ENCODE measurements at regions not wholly inside any gene's neighbourhood (a gene's known extent, or its start where the extent isn't known, plus 50 kb on each side); places are given as distances from the start of the nearest gene placed in this dataset.
A peak's percentile ranks its signal among the peaks of the same experiment; 100 is the strongest.

DNA sequence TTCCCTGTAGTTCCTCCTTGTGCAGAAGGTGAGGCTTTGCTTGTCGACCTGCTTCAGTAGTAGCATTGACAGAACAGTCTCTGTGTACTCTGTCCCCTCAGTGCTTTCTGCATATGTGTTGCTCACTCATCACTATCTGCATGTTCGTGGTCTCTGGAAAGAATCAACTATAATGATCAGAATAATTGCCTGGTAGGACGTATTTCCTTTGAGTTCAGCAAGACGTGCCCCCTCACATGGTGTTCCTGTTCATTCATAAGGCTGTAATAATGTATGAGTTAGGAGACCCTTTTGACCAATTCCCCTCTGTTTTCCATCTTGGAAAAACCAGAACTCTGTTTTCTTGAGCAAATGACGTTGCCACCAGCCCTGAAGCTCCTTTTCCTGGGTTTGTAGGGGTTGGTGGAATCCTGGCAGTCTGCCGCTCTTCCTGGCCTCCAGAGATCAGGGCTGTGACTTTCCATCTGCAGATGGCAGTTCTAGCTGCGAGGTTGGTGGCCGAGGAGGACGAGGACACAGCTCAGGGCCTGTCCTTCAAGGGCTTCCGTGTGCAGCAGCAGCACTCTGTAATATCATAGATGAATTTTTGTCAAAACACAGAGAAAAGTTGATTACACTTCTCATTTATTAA lies 61.9 kb downstream of the EXOSC2 start:
- no peak for DNase-seq

GRCh38 chr9:130756037-130756436 lies 62.5 kb downstream of the EXOSC2 start:
- DNase-seq = peak; percentile 23 to 34

GRCh38 chr9:130756455-130757152 lies 63.0 kb downstream of the EXOSC2 start:
- DNase-seq = peak in 1 of 2 donors; percentile 30

DNA sequence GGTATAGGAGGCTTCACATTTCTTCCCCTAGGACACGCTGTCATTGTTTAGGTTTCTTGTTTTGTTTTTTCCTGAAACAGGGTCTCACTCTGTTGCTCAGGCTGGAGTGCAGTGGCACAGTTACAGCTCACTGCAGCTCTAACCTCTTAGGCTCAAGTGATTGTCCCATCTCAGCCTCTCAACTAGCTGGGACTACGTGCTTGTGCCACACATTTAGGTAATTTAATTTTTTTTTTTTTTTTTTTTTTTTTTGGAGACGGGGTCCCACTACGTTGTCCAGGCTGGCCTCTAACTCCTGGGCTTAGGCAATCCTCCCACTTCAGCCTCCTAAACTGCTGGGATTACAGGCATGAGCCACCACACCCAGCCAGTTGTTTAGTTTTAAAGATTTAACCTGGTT lies 66.2 kb downstream of the EXOSC2 start:
- no peak for DNase-seq

DNA sequence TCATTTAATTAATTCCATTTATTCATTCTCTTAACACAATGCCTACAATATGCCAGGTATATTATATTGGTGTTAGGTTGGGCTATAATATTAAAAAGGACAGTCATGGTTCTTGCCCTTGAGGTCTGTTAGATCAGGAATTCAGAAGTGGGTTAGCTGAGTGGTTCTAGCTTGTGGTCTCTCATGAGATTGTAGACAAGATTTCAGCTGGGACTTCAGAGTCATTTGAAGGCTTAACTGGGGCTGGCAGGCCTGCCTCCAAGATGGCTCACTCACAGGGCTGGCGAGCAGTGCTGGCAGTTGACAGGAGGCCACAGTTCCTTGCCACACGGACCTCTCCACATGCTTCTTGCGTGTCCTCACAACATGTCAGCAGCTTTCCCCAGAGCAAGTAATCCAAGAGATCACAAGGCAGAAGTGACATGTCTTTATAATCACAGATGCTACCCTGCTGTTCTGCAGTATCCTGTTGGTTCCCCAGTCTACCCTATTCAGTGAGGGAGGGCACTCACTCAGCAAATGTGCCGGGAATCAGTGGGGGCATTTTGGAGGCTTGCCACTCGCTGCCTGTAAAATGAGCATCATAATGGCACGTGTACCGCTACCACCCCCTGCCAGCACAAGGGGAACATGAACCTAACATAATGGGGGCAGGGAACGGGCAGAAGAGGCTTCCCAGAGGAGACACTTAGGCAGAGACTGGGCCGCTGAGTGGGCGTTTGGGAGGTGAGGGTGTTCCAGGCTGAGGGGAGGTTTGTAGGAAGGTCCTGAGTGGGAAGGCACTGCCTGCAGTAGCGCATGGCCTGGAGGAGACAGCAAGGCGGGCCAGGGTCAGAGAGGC lies 70.0 kb downstream of the EXOSC2 start:
- DNase-seq = no peak

DNA sequence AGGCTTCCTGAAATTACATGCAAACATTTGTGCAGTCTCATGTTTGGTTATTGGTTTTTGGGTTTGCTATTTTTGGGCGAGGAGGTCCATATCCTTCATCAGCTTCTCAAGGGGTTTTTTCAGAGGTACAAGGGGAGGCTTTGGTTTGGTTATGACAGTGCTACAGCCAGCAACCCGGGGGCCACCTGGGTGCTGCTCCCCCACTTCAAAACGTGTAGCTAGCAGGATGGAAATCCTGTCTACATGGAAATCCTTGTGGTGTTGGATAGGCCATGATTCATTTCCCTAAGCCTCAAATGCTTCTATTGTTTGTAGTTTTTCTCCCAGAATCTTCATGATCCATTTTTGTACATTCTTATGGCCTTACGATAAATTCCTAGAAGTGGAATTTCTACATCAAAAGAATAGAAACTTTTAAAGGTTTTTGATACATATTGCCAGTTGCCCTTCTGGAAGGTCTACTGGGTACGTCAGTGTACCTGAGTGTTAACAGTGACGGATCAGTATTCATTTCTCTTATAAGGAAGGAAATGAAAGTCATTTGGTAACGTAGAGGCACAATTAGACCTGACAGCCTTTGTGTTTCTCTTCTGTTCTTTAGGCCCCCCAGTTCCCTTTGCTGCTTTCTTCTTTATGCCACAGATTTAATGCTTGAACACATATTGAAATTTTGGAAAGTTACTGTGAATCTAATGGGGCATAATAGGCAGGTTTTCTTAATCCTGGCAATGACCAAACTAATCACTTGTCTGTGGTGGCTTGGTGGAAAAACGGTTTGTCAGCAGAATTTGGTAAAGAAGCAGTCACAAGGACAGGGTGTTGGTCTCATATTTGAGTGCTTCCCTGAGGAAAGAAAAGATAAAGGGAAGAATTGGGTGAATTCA lies 69.7 kb upstream of the ABL1 start:
- no peak for DNase-seq

DNA sequence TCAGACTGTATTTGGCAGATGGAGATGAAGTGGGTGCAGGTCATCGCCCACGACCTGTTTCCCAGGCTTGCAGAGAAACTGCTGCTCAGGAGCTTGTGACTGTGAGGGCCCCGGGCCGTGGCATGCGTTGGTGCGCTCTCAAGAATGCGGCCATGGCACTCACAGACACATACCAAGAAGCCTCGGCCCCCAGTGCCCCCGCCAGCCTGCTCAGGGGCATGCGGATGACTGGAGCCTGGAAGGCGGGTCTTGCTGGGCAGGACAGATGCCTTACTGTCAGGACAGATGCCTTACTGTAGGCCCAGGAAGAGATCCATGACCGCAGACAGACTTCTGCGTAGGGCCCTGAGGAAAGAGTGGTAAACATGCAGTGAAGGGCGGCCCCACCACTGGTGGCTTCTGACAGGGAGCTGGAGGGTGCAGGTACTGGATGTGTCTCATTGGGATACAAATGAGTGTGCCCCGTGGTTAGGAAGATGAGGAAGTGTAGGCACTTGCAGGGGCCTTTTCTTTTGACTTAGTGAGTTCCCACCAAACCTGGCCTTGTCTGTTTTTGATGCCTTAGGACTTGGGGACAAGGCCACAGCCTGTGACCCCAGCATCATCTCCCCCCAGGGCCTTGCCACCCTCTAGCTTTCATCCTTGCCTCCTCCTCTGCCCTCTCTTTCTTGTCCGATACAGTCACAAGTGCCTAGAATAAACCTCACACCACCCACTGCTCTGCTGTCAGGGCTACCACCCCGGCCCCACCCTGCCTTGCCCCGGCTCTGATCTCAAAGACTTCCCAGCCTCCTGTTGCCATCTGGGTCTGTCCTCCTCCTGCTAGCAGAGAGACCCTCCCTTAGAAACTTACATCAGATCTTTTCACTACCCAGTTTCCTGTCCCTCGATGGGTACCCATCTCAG lies 68.8 kb upstream of the ABL1 start:
- DNase-seq = no peak

GRCh38 chr9:130766927-130767307 lies 68.1 kb upstream of the ABL1 start:
- peak in 1 of 2 donors; percentile 13 for DNase-seq

DNA sequence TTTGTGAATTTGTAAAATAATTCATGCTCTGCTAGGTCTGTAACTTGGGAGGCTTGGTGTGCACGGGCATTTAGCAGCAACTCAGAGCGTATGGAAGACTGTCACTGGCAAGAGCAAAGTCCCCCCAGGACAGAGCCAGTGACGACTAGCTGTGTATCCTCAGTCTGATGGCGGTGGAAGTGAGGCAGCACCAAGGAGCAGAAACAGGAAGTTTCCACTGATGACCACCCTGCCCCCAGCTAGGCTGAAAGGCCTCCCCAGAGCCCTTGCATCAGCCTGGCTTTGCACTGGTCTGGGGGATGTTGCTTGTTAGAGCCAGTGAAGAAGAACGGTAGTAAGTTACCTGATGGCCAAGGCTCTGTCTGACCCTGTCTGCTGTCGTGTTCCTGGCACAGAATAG lies 66.8 kb upstream of the ABL1 start:
- DNase-seq = peak; percentile 59 to 61

DNA sequence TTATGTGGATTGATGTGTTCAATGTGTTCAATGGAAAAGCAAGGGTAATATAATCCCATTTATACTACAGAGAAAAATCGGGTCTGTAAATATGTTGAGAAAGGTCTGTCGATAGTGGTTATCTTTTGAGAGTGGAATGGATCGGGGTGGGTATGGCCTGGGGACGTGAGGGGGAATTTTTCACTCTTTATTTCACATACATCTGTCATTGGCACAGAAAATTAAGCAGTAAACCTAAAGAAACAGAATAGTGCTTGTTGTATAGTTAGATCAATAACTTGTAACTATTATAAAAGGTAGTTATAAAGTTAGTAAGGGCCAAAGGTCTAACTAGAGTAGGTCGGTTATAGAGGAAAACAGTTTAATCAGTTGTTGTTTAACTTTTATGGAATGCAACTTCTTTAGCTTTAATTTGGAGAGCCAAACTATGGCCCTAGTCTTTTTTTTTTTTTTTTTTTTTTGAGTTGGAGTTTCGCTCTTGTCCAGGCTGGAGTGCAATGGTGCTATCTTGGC lies 66.1 kb upstream of the ABL1 start:
- no peak for DNase-seq

- DNase-seq = no peak
Measured at GRCh38 chr9:130770093-130770492, 65.0 kb upstream of the ABL1 start.

GRCh38 chr9:130770679-130771442 lies 64.2 kb upstream of the ABL1 start:
- peak; percentile 23 to 73 for DNase-seq

DNA sequence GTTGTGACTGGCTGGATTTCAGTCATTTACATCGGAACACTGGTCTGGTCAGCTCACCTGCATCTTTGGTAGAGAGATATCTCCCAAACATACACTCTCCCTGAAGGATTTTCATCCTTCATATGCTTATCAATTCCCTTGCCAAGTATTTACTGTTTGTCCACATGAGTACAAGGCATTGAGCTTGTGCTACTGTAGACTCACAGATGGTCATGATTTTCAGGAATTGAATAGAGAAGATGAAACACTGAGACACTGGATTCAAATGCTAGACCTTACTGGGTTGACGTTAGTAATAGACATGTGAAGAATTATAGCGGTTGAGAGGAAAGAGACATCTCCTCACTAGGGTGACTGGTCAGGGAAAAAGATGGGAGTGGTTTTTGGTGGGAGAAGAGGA lies 62.9 kb upstream of the ABL1 start:
- DNase-seq = no peak

DNA sequence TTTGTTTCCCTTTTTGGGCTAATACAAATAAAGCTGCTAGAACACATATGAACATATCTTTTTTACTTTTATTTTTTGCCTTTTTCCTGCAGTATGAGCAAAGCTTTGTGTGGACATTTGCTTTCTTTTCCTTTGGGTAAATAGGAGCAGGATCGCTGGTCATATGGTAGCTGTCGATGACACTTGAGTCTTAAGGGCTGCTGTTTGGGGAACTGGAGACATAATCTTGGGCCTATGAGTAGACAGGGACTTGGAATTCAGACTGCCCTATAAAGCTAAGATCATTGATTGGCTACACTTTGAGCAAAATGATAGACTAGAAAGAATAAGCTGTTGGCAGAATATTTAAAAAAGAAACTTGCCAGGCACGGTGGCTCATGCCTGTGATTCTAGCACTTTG lies 60.9 kb upstream of the ABL1 start:
- DNase-seq = no peak

GRCh38 chr9:130775336-130775991 lies 59.6 kb upstream of the ABL1 start:
- DNase-seq = no peak

DNA sequence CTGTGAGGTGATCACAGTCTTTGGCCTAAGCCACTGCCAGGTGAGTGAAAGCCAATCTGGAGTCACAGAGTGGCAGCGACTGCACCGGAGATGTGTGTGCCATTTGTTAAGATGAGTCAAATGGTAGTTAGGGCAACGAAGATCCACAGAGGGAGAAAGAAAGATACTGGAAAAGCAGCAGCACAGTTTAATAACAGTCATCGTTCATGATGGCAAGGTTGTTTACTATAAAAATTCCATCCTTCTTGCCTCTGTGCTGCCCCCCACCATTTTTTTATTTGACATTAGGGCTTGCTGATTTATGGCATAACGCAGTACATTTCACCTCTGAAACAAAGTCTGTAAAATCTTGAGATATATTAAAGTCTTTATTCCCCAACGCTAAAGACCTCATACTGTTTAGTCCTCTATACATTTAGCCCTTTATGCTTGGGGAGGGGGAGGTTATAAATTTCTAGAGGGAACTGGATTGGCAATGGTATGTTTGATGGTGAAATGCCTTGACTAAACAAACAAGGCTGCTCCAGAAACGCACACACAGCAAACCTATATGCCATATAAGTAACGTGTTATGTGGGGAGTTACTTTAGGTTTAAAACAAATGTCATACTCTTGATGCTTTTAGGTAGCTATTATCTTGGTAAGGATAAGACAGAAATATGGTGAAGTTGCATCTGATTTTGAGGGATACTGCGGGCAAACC lies 55.8 kb upstream of the ABL1 start:
- no peak for DNase-seq

GRCh38 chr9:130780415-130780814 lies 54.6 kb upstream of the ABL1 start:
- no peak for DNase-seq

DNA sequence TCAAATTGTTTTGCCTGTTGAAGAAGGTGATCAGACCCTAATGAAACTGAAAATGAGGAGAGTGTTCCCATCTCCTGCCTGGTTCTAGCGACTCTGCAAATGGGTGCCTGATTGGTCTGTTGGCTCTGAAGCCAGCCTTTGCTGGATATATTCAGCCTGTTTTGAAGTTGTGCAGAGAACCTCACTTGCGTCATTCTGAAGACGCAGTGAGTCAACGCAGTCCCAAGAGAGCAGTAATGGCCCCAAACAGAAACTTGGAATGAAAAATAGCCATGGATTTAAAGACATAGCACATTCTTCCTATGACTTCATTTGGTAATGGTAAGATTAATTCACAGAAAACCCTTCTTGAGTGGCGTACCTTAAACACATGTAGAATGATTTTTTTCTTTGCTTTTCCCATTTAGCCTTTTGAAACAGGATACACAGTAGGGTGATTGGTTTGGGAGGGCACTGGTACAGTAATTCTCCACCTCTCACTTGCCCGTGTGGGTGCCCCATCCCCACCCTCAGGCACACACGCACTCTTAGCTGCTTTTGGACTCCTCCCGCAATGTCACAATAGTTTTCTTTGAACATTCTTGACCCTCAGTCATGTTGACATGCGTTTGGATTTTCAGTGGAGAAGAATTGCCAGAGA lies 54.1 kb upstream of the ABL1 start:
- DNase-seq = no peak

DNA sequence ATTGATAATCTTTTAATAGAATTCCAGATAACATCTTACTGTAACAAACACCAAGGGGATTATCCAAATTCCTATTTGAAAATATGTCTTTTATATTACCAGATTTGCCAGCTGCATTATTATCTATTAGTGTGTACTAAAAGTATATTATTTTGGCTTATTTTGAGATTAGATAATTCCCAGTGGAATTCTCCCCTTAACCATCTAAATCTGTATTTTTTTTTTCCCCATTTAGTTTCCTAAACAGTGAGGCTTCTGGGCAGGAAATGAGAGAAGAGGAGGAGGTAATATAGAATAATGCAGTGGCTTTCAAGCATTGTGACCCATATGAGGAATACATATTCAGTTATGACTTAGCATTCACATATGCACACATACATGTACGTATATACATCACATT lies 53.5 kb upstream of the ABL1 start:
- no peak for DNase-seq
